Osteocyte (in vitro differentiated cells): ENCODE measurements at regions not wholly inside any gene's neighbourhood (a gene's known extent, or its start where the extent isn't known, plus 50 kb on each side); places are given as distances from the start of the nearest gene placed in this dataset.

ENCODE experiments used
- DNase-seq: peaks from one replicate; pipeline ENCODE4 v3.0.0; 2021; ENCODE audit warnings: mixed read lengths; ENCODE audit not compliant: unreplicated experiment; ENCODE audit errors: extremely low spot score
- H3K27ac Mint-ChIP-seq: one replicate; pipeline ENCODE4 v1.8.0; 2021; ENCODE audit warnings: mild to moderate bottlenecking, mixed read lengths; ENCODE audit not compliant: unreplicated experiment
- H3K27me3 Mint-ChIP-seq: one replicate; pipeline ENCODE4 v1.8.0; 2021; ENCODE audit warnings: mixed read lengths; ENCODE audit not compliant: unreplicated experiment
- H3K36me3 Mint-ChIP-seq: one replicate; pipeline ENCODE4 v1.8.0; 2021; ENCODE audit warnings: mixed read lengths; ENCODE audit not compliant: unreplicated experiment
- H3K4me1 Mint-ChIP-seq: one replicate; pipeline ENCODE4 v1.8.0; 2021; ENCODE audit warnings: mixed read lengths; ENCODE audit not compliant: unreplicated experiment
- H3K4me3 Mint-ChIP-seq: one replicate; pipeline ENCODE4 v1.8.0; 2021; ENCODE audit warnings: mild to moderate bottlenecking, moderate library complexity, mixed read lengths; ENCODE audit not compliant: unreplicated experiment
- H3K9me3 Mint-ChIP-seq: one replicate; pipeline ENCODE4 v1.8.0; 2021; ENCODE audit warnings: mixed read lengths; ENCODE audit not compliant: unreplicated experiment
- CTCF ChIP-seq: fragments of 200-600 bp; sonication (generic); IDR thresholded peaks from 2 replicates; pipeline ENCODE4 v1.5.0; 2021; ENCODE audit warnings: antibody characterized with exemption, mild to moderate bottlenecking, moderate library complexity

GRCh38 chr14:53638966-53639365, 317.7 kb downstream of the BMP4 start:
- DNase-seq = no peak
- no peak overlapping the region for H3K27ac Mint-ChIP-seq
- H3K27me3 Mint-ChIP-seq = peaks cover 11% of the 10 kb centered on the region
- no peak overlapping the region for H3K4me3 Mint-ChIP-seq
- no peaks in the 10 kb centered on the region for H3K9me3 Mint-ChIP-seq
- no peaks in the 10 kb centered on the region for H3K36me3 Mint-ChIP-seq
- no peaks in the 10 kb centered on the region for H3K4me1 Mint-ChIP-seq
- TF ChIP-seq CTCF = no peak

- peaks cover 4% of the 10 kb centered on the region for H3K4me1 Mint-ChIP-seq
- DNase-seq = no peak
- H3K4me3 Mint-ChIP-seq = no peak overlapping the region
- no peaks in the 10 kb centered on the region for H3K9me3 Mint-ChIP-seq
- TF ChIP-seq CTCF = no peak
- H3K27ac Mint-ChIP-seq = no peak overlapping the region
- peaks cover 13% of the 10 kb centered on the region for H3K27me3 Mint-ChIP-seq
- no peaks in the 10 kb centered on the region for H3K36me3 Mint-ChIP-seq
Observed at GRCh38 chr14:53634793-53635192, 321.8 kb downstream of the BMP4 start.

GRCh38 chr14:53630336-53630735, 326.3 kb downstream of the BMP4 start:
- peaks cover 24% of the 10 kb centered on the region for H3K27me3 Mint-ChIP-seq
- H3K9me3 Mint-ChIP-seq = no peaks in the 10 kb centered on the region
- TF ChIP-seq CTCF = no peak
- H3K27ac Mint-ChIP-seq = no peak overlapping the region
- no peaks in the 10 kb centered on the region for H3K36me3 Mint-ChIP-seq
- DNase-seq = no peak
- no peak overlapping the region for H3K4me3 Mint-ChIP-seq
- peaks cover 4% of the 10 kb centered on the region for H3K4me1 Mint-ChIP-seq

- Mint-ChIP-seq H3K27me3 (peaks cover 27% of the 10 kb centered on the region), H3K27ac (no peak overlapping the region), H3K4me1 (peaks cover 4% of the 10 kb centered on the region), H3K9me3 (no peaks in the 10 kb centered on the region), H3K36me3 (no peaks in the 10 kb centered on the region), H3K4me3 (no peak overlapping the region)
- no peak for DNase-seq
- no peak for TF ChIP-seq CTCF
Observed at GRCh38 chr14:53628732-53629430, 327.7 kb downstream of the BMP4 start.

- H3K27ac Mint-ChIP-seq = no peak overlapping the region
Observed at GRCh38 chr14:53628261-53628660, 328.4 kb downstream of the BMP4 start.

More at GRCh38 chr14:53628261-53628660, 328.4 kb downstream of the BMP4 start:
- Mint-ChIP-seq H3K36me3 (no peaks in the 10 kb centered on the region), H3K4me1 (peaks cover 4% of the 10 kb centered on the region), H3K4me3 (no peak overlapping the region), H3K9me3 (no peaks in the 10 kb centered on the region), H3K27me3 (peaks cover 26% of the 10 kb centered on the region)
- no peak for TF ChIP-seq CTCF
- DNase-seq = no peak
